PC-3 (cell line): ENCODE measurements at regions not wholly inside any gene's neighbourhood (a gene's known extent, or its start where the extent isn't known, plus 50 kb on each side); places are given as distances from the start of the nearest gene placed in this dataset.

Experiments used
- EZH2 ChIP-seq: fragments of 300-600 bp; sonication (generic); IDR thresholded peaks from one replicate; pipeline ENCODE4 v1.6.1; 2017; ENCODE audit warnings: antibody characterized with exemption, mild to moderate bottlenecking, low read length; ENCODE audit not compliant: unreplicated experiment
- EZH2phosphoT487 ChIP-seq: fragments of 300-600 bp; sonication (generic); IDR thresholded peaks from 2 replicates; pipeline ENCODE4 v1.6.1; 2018; ENCODE audit warnings: mild to moderate bottlenecking, antibody characterized with exemption, low read length, borderline replicate concordance
- TF ChIP-seq, protein P1 (sequence below): fragments of 300-600 bp; sonication (generic); conservative IDR thresholded peaks from 2 replicates; pipeline ENCODE4 v1.5.1; 2017; ENCODE audit warnings: antibody characterized with exemption, low read depth, mild to moderate bottlenecking, low read length

DNA sequence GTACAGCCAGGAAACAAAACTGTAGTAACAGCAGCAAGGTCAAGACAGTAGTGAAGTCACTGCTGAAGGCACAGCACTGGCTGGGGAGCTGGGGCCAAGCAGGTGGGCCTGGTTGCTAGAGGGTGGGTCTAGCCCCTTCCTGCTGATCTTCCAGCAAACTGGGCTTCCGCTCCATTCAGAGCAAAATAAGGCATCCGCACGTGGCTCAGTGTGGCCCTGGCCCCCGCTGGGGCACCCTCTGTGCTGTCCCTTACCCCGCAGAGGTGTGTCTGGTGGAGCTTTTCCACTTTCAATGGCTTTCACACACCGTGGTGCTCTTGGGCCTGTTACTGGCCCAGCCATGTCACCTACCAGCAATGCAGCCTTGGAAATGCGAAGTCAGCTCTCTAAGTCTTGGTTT, 162.4 kb upstream of the B3GAT1 start:
- TF ChIP-seq EZH2 (no peak), EZH2phosphoT487 (no peak)
- TF ChIP-seq, protein P1, sequence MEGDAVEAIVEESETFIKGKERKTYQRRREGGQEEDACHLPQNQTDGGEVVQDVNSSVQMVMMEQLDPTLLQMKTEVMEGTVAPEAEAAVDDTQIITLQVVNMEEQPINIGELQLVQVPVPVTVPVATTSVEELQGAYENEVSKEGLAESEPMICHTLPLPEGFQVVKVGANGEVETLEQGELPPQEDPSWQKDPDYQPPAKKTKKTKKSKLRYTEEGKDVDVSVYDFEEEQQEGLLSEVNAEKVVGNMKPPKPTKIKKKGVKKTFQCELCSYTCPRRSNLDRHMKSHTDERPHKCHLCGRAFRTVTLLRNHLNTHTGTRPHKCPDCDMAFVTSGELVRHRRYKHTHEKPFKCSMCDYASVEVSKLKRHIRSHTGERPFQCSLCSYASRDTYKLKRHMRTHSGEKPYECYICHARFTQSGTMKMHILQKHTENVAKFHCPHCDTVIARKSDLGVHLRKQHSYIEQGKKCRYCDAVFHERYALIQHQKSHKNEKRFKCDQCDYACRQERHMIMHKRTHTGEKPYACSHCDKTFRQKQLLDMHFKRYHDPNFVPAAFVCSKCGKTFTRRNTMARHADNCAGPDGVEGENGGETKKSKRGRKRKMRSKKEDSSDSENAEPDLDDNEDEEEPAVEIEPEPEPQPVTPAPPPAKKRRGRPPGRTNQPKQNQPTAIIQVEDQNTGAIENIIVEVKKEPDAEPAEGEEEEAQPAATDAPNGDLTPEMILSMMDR: no peak
